Keratinocyte (primary cell): ENCODE measurements at regions not wholly inside any gene's neighbourhood (a gene's known extent, or its start where the extent isn't known, plus 50 kb on each side); places are given as distances from the start of the nearest gene placed in this dataset.

ENCODE experiments used
- DNase-seq: peaks from one replicate; pipeline ENCODE4 v3.0.0-alpha.2; 2011; ENCODE audit warnings: low read depth, missing footprints, low spot score
- FAIRE-seq: peaks from 2 replicates; lab custom pipeline; 2011; peaks lifted over from hg19 to GRCh38; lab: Jason Lieb, UNC
- H2AFZ ChIP-seq: 2 replicates; pipeline ENCODE4 v1.6.0; 2012; ENCODE audit warnings: low read length, control low read depth, inconsistent platforms; ENCODE audit not compliant: control insufficient read depth
- H3K27ac ChIP-seq: 2 replicates; pipeline ENCODE4 v1.5.1; 2011; ENCODE audit warnings: low read length; ENCODE audit not compliant: control insufficient read depth, insufficient read depth
- H3K27me3 ChIP-seq: 3 replicates; pipeline ENCODE4 v1.6.0; 2011; ENCODE audit warnings: low read length; ENCODE audit not compliant: control insufficient read depth, insufficient read depth; ENCODE audit errors: extremely low read depth
- H3K36me3 ChIP-seq, 2 experiments: 2 replicates in 1 of 2; 3 replicates in 1 of 2; pipeline ENCODE4 v1.5.1; 2011; ENCODE audit warnings: low read length in 2 of 2, mild to moderate bottlenecking in 1 of 2; ENCODE audit not compliant: control insufficient read depth in 2 of 2, insufficient read depth in 2 of 2; ENCODE audit errors: extremely low read depth in 1 of 2
- H3K4me1 ChIP-seq: 3 replicates; pipeline ENCODE4 v1.5.1; 2011; ENCODE audit warnings: low read length; ENCODE audit not compliant: control insufficient read depth, insufficient read depth; ENCODE audit errors: extremely low read depth
- H3K4me2 ChIP-seq: 3 replicates; pipeline ENCODE4 v1.6.0; 2011; ENCODE audit warnings: low read depth, low read length; ENCODE audit not compliant: control insufficient read depth, insufficient read depth; ENCODE audit errors: extremely low read depth
- H3K4me3 ChIP-seq, 3 experiments: fragments of 200-600 bp in 1 of 3; sonication (generic) in 1 of 3; 2 replicates in 2 of 3; 3 replicates in 1 of 3; pipeline ENCODE4 v1.5.1; 2011 to 2016; ENCODE audit warnings: low read length in 3 of 3, mild to moderate bottlenecking in 3 of 3, control low read depth in 2 of 3, inconsistent platforms in 1 of 3, low read depth in 1 of 3, mixed read lengths in 1 of 3, mixed run types in 1 of 3, moderate library complexity in 1 of 3; ENCODE audit not compliant: control insufficient read depth in 2 of 3, insufficient read depth in 2 of 3; ENCODE audit errors: extremely low read depth in 1 of 3
- H3K79me2 ChIP-seq: 2 replicates; pipeline ENCODE4 v1.6.0; 2012; ENCODE audit warnings: low read length; ENCODE audit not compliant: control insufficient read depth, insufficient read depth
- H3K9ac ChIP-seq: 3 replicates; pipeline ENCODE4 v1.6.0; 2011; ENCODE audit warnings: low read length; ENCODE audit not compliant: control insufficient read depth, insufficient read depth; ENCODE audit errors: extremely low read depth
- H3K9me1 ChIP-seq: 3 replicates; pipeline ENCODE4 v1.6.0; 2011; ENCODE audit warnings: low read length; ENCODE audit not compliant: control insufficient read depth, insufficient read depth; ENCODE audit errors: extremely low read depth
- H3K9me3 ChIP-seq: 2 replicates; pipeline ENCODE4 v1.5.1; 2012; ENCODE audit warnings: low read depth, low read length; ENCODE audit not compliant: control insufficient read depth
- H4K20me1 ChIP-seq: 3 replicates; pipeline ENCODE4 v1.6.0; 2011; ENCODE audit warnings: low read length; ENCODE audit not compliant: control insufficient read depth, insufficient read depth; ENCODE audit errors: extremely low read depth
- EZH2 ChIP-seq: IDR thresholded peaks from one replicate; pipeline ENCODE4 v1.6.1; 2012; ENCODE audit warnings: inconsistent platforms, mild to moderate bottlenecking, low read length, moderate library complexity
- dilution Hi-C: fragments of 300-500 bp; cut with MboI; formaldehyde crosslinking; loops from one replicate; pipeline ENCODE4 v1.7.0; 2020; ENCODE audit warnings: low sequenced_read_pairs; ENCODE audit not compliant: extremely low pct_ligation_motif_present
- TF ChIP-seq, protein P1 (sequence below), 3 experiments: IDR thresholded peaks in 1 of 3; conservative IDR thresholded peaks in 1 of 3; optimal IDR thresholded peaks in 1 of 3; 2 replicates in 2 of 3; 3 replicates in 1 of 3; pipeline versions ENCODE3 to v1.5.1; 2011; ENCODE audit warnings: low read length in 3 of 3, mild to moderate bottlenecking in 3 of 3, moderate library complexity in 2 of 3, control low read depth in 1 of 3, inconsistent platforms in 1 of 3; ENCODE audit not compliant: insufficient read depth in 2 of 3; ENCODE audit errors: extremely low read depth in 1 of 3

DNA sequence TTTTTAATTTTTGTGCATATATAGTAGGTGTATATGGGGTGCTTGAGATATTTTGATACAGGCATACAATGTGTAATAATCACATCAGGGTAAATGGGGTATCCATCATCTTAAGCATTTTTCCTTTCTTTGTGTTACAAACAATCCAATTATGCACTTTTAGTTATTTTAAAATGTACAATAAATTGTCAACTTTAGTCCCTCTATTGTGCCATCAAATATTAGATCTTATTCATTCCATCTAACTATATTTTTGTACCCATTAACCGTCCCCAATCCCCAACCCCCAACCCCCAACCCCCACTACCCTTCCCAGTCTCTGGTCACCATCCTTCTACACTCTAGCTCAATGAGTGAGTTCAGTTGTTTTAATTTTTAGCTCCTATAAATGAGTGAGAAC, 335.1 kb upstream of the C11orf87 start:
- DNase-seq (no peak), FAIRE-seq (no peak)
- Histone ChIP-seq H3K9me1 (no peaks in the 10 kb centered on the region), H3K9ac (no peak overlapping the region), H3K27me3 (no peaks in the 10 kb centered on the region), H4K20me1 (no peaks in the 10 kb centered on the region), H3K36me3 (no peaks in the 10 kb centered on the region), H3K79me2 (no peaks in the 10 kb centered on the region), H3K9me3 (no peaks in the 10 kb centered on the region), H3K27ac (no peak overlapping the region), H3K4me2 (no peak overlapping the region), H3K4me3 (no peak overlapping the region), H2AFZ (no peak overlapping the region), H3K4me1 (no peaks in the 10 kb centered on the region)
- TF ChIP-seq, protein P1, sequence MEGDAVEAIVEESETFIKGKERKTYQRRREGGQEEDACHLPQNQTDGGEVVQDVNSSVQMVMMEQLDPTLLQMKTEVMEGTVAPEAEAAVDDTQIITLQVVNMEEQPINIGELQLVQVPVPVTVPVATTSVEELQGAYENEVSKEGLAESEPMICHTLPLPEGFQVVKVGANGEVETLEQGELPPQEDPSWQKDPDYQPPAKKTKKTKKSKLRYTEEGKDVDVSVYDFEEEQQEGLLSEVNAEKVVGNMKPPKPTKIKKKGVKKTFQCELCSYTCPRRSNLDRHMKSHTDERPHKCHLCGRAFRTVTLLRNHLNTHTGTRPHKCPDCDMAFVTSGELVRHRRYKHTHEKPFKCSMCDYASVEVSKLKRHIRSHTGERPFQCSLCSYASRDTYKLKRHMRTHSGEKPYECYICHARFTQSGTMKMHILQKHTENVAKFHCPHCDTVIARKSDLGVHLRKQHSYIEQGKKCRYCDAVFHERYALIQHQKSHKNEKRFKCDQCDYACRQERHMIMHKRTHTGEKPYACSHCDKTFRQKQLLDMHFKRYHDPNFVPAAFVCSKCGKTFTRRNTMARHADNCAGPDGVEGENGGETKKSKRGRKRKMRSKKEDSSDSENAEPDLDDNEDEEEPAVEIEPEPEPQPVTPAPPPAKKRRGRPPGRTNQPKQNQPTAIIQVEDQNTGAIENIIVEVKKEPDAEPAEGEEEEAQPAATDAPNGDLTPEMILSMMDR (optimal IDR thresholded peaks at IDR 0.05 in 1 of 3, IDR thresholded peaks at IDR 0.05 in 1 of 3, conservative IDR thresholded peaks at IDR 0.05 in 1 of 3; ENCODE audit: extremely low read depth in 1 of 3, insufficient read depth in 2 of 3, low read length in 3 of 3), result no peak
- TF ChIP-seq EZH2, result no peak
- dilution Hi-C loops, result no loop called here

DNA sequence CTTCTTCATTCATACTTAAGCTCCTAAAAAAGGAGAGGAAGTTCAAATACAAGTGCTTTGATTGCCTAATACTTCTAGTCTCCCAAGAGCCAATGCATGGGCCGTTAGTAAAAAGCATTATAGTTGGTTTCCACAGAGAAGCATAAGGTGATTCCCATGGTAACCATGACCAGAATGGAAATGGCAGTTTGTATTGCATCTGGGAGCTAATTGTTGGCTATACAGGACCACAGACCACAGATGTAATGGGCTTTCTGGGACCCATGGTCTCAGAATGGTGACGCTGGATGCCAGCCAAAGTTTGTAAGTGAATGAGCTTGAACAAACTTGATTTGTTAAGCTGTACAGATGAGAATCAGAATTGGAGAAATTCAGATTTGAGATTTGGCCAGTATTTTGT, 333.9 kb upstream of the C11orf87 start:
- no peaks in the 10 kb centered on the region for H3K27me3 ChIP-seq
- no peaks in the 10 kb centered on the region for H3K9me1 ChIP-seq
- H3K27ac ChIP-seq, result no peak overlapping the region
- no peaks in the 10 kb centered on the region for H3K9me3 ChIP-seq
- no peaks in the 10 kb centered on the region for H4K20me1 ChIP-seq
- H3K4me3 ChIP-seq, result no peak overlapping the region
- H3K36me3 ChIP-seq, result no peaks in the 10 kb centered on the region
- no peak for TF ChIP-seq EZH2
- TF ChIP-seq, protein P1 (optimal IDR thresholded peaks at IDR 0.05 in 1 of 3, IDR thresholded peaks at IDR 0.05 in 1 of 3, conservative IDR thresholded peaks at IDR 0.05 in 1 of 3; ENCODE audit: extremely low read depth in 1 of 3, insufficient read depth in 2 of 3, low read length in 3 of 3), result no peak
- DNase-seq, result no peak
- FAIRE-seq, result no peak
- dilution Hi-C loops, result no loop called here
- H3K9ac ChIP-seq, result no peak overlapping the region
- H3K4me1 ChIP-seq, result no peaks in the 10 kb centered on the region
- no peak overlapping the region for H3K4me2 ChIP-seq
- H2AFZ ChIP-seq, result no peak overlapping the region
- H3K79me2 ChIP-seq, result no peaks in the 10 kb centered on the region
